ENCODE measurements at regions not wholly inside any gene's neighbourhood (a gene's known extent, or its start where the extent isn't known, plus 50 kb on each side); places are given as distances from the start of the nearest gene placed in this dataset.

DNA sequence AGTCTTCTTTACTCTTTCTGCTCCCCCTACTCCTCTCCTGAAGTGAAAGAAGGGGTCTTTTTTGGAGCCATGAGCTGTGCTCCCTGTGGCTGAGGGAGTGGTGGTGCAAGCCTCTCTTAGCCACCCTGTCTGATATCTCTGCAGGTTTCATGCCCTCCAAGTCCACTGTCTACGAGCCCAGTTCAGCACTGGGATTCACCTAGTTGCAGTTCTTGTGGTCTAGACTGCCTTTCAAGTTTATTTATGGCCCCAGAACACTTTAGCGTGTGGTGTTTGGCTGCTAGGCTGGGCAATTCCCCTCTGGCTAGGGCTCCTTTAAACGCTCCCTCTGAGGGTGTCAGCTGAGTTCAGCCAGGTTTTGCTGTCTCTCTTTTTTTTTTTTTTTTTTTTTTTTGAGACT, 908.6 kb downstream of the TRHDE start:
- TF ChIP-seq, protein P1, sequence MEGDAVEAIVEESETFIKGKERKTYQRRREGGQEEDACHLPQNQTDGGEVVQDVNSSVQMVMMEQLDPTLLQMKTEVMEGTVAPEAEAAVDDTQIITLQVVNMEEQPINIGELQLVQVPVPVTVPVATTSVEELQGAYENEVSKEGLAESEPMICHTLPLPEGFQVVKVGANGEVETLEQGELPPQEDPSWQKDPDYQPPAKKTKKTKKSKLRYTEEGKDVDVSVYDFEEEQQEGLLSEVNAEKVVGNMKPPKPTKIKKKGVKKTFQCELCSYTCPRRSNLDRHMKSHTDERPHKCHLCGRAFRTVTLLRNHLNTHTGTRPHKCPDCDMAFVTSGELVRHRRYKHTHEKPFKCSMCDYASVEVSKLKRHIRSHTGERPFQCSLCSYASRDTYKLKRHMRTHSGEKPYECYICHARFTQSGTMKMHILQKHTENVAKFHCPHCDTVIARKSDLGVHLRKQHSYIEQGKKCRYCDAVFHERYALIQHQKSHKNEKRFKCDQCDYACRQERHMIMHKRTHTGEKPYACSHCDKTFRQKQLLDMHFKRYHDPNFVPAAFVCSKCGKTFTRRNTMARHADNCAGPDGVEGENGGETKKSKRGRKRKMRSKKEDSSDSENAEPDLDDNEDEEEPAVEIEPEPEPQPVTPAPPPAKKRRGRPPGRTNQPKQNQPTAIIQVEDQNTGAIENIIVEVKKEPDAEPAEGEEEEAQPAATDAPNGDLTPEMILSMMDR (IDR thresholded peaks at IDR 0.05; ENCODE audit: low read depth, low read length, poor library complexity, severe bottlenecking), result no peak
- TF ChIP-seq EZH2phosphoT487 (IDR thresholded peaks at IDR 0.05; ENCODE audit: borderline replicate concordance, low read length), result no peak

Measured in DOHH2 (cell line).